ENCODE measurements at regions not wholly inside any gene's neighbourhood (a gene's known extent, or its start where the extent isn't known, plus 50 kb on each side); places are given as distances from the start of the nearest gene placed in this dataset.
"Not testable (repeated sequence)": the region's sequence is repeated elsewhere in the genome, so short reads cannot be mapped to it uniquely, and the experiment has no call there.

GRCh38 chr17:34076743-34077631 is 178.1 kb upstream of the CCL2 start:
- no peak for DNase-seq (ENCODE audit: low read depth in 2 of 2)

DNA sequence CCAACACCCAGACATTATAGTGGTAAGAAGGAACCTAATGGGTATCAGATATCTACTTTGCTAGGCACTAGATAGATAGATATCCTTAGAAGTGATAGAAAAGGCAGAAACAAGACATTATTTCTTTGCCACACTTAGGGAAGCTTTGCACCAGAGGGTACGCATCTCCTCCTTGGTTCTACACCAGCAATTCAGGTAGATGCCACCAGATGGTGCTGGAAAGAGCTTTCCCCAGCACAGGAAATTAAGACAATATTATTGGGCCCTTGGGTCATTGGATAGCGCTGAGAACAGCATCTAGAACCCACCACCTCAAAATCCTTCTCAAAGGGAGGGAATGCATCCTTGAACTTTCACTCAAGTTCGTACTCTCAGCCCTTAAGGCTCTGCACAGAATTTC is 173.8 kb upstream of the CCL2 start:
- DNase-seq (ENCODE audit: low read depth in 2 of 2): no peak

DNA sequence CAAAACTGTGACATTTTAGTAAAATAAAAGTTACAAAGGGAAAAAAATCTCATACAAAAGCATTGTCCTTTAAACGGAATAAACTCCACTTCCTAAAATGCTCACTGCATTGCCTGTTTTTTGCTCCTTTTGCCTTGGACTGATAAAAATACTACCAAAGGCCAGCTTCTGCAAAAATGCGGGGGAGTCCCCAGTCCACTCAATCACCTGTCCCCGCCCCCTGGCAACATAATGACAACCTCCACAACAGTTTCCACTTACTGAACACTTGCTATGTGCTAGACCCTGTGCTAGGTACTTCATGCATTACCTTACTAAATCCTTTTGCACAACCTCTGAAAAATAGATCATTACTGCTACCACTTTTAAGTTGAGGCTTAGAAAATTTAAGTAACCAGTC is 172.7 kb upstream of the CCL2 start:
- no peak for DNase-seq (ENCODE audit: low read depth in 2 of 2)

GRCh38 chr17:34089042-34089441 is 166.0 kb upstream of the CCL2 start:
- not testable (repeated sequence) for DNase-seq (ENCODE audit: low read depth in 2 of 2)

GRCh38 chr17:34090593-34090992 is 164.5 kb upstream of the CCL2 start:
- DNase-seq (ENCODE audit: low read depth in 2 of 2): no peak

GRCh38 chr17:34091975-34092374 is 163.1 kb upstream of the CCL2 start:
- no peak for DNase-seq (ENCODE audit: low read depth in 2 of 2)

- DNase-seq (ENCODE audit: low read depth in 2 of 2): no peak
Observed at GRCh38 chr17:34095106-34095505, 160.0 kb upstream of the CCL2 start.

DNA sequence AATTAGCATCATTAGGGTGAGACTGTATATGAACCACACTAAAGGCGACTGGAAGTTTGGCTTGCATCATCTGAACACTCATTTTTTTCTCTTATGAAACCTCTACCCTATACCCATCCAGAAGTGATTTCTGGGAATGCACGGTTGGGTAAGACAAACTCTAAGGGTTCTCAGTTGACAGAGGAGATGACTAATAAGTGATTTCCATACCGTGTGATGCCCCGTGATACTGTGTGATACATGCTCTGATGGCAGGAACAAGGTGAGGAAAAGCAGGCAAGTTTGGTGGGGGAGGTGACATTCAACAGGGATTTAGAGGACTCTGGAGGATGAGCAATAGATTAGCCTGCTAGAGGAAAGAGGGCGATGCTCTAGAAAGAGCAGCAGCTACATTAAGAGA is 156.4 kb upstream of the CCL2 start:
- DNase-seq (ENCODE audit: low read depth in 2 of 2): no peak

DNA sequence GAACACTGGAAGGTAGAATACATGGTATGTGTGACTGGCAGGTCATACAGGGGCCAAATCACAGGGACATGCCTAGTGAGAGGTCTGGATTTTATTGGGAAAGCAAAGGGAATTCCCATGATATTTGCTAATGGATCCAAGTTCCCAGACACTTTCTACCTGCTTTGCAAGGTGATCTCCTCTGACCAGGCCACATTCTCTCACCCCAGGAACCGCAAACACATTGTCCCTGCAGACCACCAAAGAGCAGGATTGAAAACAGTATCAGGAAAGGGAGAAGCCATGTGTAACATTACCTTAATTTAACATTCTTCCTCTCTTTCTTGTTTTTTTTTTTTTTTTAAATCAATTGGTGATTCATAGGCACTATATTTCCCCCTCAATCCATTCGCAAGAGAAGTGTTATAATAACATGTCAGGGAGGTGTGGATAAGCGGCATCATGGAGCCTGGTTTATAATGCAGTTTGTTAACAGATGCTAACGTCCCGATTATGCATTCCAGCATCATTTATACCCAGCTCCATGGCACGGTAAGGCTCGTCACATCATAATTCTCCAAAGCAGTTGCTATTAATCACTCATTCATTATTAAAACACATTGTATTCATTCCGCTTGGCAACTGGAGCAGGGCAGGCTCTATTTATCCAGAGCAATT is 155.1 kb upstream of the CCL2 start:
- no peak for DNase-seq (ENCODE audit: low read depth in 2 of 2)

DNA sequence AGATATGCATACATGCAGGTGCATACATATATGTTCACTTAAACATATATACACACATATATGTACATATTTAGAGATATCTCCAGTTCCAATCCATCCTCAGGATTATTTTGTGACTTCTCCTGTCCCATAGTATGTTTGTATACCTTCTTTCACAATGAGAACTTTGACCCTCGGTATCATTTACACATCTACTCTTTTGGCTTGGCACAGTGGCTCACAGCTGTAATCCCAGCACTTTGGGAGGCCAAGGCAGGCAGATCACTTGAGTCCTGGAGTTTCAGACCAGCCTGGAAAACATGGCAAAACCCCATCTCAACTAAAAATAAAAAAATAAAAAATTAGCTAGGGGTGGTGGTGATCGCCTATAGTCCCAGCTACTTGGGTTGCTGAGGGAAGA is 148.1 kb upstream of the CCL2 start:
- no peak for DNase-seq (ENCODE audit: low read depth in 2 of 2)

- DNase-seq (ENCODE audit: low read depth in 2 of 2): no peak
Observed at GRCh38 chr17:34110315-34110714, 144.8 kb upstream of the CCL2 start.

DNA sequence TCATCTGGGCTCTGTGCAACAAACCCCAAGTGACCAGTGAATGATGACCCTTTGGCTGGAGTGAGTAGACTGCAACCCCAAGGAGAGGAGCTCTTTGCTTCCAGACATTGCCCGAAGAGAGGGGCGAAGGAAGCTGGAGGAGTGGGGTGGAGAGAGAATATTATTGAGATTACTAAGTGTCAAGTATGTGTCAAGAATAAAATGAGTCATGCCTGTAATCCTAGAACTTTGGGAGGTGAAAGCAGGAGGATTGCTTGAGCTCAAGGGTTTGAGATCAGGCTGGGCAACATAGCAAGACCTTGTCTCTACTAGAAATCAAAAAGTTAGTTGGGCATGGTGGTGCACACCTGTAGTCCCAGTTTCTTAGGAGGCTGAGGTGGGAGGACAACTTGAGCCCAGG is 142.0 kb upstream of the CCL2 start:
- no peak for DNase-seq (ENCODE audit: low read depth in 2 of 2)

- DNase-seq (ENCODE audit: low read depth in 2 of 2): no peak
Observed at GRCh38 chr17:34114174-34114573, 140.9 kb upstream of the CCL2 start.

- DNase-seq (ENCODE audit: low read depth in 2 of 2): no peak
Observed at GRCh38 chr17:34116306-34116705, 138.8 kb upstream of the CCL2 start.

DNA sequence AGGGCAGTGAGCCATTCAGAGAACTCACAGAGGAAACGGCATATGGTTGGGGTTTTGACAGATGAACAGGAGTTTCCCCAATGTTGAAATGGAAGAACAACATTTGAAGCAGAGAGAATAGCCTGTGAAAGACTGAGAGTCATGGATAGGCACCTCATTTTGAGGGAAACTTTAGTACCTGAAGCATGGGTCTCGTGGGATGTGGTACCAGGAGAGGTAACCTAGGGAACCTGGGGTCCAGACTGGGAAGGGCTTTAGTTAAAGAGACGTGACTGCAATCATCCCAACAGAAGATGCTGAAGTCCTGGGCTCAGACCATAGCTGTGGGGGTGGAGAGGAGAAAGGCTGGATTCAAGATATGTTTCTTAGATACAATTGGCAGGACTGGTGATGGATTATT is 137.8 kb upstream of the CCL2 start:
- no peak for DNase-seq (ENCODE audit: low read depth in 2 of 2)

DNA sequence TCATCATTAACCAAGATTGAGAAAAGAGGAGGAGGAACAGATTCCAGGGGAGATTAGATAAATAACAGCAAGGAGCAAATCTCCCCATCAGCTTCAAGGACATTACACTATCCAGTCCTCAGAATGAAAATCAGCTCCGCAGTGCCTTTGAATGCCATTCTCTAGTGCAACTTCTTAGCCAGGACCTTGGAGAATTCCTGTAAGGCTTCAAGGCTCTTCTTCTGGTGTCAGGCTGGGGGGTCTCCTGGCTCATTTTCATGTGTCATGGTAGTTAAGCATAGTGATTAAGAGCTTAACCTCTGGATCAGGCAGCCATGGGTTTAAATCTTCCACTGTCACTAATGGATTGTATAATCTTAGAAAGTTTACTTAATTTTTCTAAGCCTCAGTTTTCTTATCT is 137.3 kb upstream of the CCL2 start:
- DNase-seq (ENCODE audit: low read depth in 2 of 2): no peak

GRCh38 chr17:34118564-34118963 is 136.5 kb upstream of the CCL2 start:
- DNase-seq (ENCODE audit: low read depth in 2 of 2): no peak

GRCh38 chr17:34121311-34121710 is 133.8 kb upstream of the CCL2 start:
- no peak for DNase-seq (ENCODE audit: low read depth in 2 of 2)

DNA sequence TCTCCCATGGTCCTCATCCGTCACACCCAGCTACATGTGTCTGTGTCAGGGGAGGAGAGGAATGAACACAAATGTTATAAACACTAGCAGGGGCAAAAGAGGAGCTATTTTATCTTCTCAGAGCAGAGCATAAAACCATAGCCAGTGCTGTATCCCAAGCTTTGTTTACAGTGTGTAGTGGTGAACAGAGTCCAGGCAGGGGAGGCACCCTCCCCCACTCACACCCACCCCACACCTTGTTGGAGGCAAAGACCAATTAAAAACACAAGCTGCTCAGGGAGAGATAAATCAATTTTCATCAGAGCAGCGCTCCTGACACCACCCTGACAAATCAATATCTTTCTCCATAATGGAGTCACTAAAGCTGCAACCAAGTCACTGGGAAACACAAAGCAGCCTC is 132.6 kb upstream of the CCL2 start:
- no peak for DNase-seq (ENCODE audit: low read depth in 2 of 2)

- DNase-seq (ENCODE audit: low read depth in 2 of 2): no peak
Observed at GRCh38 chr17:34125010-34125409, 130.1 kb upstream of the CCL2 start.

GRCh38 chr17:34125921-34126320 is 129.2 kb upstream of the CCL2 start:
- DNase-seq (ENCODE audit: low read depth in 2 of 2): no peak

DNA sequence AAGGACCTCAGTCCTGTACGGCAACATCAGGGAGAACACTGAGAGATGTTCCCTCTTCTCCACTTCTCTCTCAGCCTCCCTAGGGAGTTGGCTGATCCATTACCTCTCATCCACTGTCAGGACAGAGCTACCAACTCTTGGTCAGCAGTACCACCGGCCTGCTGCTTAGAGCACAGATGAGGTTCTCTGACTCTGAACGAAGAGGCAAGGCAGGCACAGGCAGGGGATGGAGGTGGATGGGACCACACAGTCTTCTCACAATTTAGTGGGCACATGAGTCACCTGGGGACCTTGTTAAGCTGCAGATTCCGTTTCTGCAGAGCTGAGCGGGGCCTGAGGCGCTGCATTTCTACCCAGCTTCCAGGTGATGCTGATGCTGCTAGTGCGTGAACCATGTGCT is 128.6 kb upstream of the CCL2 start:
- DNase-seq (ENCODE audit: low read depth in 2 of 2): no peak

DNA sequence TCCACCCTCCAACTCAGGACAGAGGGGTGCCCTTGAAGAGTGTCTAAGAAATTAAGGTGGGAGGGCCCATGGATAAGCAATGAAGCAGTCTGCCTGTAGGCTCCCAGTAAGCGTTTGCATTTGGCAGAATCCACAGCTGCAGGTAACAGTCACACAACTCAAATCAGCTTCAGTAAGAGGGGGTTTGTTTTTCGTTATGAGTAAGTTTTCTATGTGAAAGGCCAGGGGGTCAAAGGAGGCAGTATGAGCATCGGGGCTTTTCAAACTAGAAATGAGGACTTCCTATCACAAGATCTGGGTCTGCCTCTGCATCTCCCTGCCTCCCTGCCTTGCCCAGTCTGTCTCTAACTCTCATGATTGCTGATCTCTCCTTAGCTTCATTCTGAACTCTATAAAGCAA is 128.1 kb upstream of the CCL2 start:
- no peak for DNase-seq (ENCODE audit: low read depth in 2 of 2)
